GM12872 (cell line): ENCODE measurements at regions not wholly inside any gene's neighbourhood (a gene's known extent, or its start where the extent isn't known, plus 50 kb on each side); places are given as distances from the start of the nearest gene placed in this dataset.

Experiments
- TF ChIP-seq, protein P1 (sequence below): IDR thresholded peaks from 3 replicates; pipeline ENCODE4 v1.5.1; 2011; ENCODE audit warnings: low read depth, mild to moderate bottlenecking, low read length, moderate library complexity; ENCODE audit not compliant: insufficient read depth

DNA sequence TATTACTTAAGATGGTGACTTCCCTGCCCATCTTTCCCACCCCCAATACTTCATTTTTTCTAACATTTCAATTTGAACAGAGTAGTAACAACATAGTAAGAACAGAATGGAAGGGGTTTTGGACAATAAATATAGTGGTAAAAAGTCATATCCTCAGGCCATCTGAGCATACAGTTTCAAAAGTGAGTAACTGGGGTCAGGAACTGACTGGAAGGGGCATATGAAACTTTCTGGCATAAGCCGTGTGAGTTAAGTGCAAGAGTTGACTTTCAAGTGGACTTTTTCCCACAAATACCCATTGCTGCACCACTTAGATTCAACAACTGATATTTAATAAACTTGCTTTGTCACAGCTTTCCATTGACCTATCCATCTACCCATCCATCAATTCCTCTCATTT is 153.5 kb upstream of the IL12A start:
- TF ChIP-seq, protein P1, sequence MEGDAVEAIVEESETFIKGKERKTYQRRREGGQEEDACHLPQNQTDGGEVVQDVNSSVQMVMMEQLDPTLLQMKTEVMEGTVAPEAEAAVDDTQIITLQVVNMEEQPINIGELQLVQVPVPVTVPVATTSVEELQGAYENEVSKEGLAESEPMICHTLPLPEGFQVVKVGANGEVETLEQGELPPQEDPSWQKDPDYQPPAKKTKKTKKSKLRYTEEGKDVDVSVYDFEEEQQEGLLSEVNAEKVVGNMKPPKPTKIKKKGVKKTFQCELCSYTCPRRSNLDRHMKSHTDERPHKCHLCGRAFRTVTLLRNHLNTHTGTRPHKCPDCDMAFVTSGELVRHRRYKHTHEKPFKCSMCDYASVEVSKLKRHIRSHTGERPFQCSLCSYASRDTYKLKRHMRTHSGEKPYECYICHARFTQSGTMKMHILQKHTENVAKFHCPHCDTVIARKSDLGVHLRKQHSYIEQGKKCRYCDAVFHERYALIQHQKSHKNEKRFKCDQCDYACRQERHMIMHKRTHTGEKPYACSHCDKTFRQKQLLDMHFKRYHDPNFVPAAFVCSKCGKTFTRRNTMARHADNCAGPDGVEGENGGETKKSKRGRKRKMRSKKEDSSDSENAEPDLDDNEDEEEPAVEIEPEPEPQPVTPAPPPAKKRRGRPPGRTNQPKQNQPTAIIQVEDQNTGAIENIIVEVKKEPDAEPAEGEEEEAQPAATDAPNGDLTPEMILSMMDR, result no peak

DNA sequence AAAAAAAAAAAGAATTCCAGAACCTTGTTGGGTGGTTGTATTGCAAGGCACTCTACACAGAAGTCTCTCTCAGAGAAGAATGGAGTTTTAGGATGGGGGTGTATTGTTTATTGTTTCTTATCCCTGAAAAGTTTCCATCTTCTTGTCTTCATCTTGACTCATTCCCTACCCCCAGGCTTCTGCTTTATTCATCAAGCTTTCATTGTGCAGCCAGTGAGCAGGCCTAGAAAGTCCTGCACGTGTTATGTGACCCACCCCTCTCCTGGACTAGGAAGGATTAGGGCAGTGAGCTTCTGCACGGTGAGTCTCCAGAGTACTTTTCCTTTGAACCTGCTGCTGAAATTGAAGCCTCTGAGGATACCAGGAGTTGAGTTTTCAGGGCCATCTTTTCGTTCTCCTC is 150.9 kb upstream of the IL12A start:
- TF ChIP-seq, protein P1, result no peak

DNA sequence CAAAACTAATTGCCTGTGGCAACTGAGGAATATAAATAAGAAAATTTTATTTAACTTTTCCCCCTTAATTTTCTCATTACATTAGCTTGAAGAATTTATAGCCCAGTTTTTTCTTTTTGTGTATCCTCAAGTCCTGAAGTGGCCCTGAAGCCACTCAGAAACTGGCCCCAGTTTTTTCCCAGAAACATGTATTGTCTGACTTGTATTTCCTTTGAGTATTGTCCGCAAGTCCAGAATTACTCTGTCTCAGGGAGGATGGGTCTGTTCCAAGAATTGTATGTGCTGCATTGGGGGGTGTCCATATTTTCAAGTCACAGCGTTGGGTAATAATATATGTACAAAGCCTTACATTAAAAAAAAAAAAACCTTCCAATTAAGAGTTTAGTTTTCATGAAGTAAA is 149.7 kb upstream of the IL12A start:
- TF ChIP-seq, protein P1, result no peak

DNA sequence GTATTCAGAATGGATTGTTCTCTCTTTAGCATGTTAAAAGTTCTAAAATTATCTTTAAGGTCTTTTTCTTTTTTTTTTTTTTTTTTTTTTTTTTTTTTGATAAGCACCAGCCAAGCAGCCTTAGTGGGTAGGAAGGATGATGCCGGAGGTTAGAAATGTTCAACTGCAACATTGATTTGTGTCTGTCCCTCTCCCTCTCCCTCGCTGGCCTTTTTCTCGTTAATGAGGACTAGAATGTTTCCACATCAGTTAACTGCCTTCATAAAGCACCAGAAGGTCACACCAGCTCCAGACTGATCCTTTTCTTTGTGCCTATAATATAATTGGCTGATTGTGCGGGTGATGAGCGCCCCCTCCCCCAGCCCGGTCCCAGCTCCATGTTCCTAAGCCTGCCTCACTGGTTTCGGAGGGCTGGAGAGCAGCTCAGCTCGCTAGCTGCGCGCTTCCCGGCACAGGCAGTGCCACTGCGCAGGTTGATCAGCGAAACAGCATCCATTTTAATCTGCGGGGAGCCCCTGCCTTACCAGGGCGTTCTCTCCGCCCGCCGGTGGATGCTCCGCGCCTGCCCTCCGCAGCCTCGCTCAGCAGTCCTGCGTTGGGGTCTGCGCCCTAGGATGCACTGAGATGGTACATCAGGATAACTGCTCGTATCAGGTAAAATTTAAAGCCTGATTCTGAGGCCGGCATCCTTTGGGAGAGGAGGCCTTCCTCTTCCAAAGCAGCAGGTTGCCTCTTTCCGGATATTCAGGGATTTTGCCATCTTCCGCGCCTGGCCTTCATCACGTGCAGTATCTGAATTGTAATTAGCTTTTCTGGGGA is 148.9 kb upstream of the IL12A start, which contains the start of gene SCHIP1:
Gene SCHIP1, plus strand, starts transcription at position 301 of the 819 bp plus-strand sequence.
- TF ChIP-seq, protein P1, result no peak

DNA sequence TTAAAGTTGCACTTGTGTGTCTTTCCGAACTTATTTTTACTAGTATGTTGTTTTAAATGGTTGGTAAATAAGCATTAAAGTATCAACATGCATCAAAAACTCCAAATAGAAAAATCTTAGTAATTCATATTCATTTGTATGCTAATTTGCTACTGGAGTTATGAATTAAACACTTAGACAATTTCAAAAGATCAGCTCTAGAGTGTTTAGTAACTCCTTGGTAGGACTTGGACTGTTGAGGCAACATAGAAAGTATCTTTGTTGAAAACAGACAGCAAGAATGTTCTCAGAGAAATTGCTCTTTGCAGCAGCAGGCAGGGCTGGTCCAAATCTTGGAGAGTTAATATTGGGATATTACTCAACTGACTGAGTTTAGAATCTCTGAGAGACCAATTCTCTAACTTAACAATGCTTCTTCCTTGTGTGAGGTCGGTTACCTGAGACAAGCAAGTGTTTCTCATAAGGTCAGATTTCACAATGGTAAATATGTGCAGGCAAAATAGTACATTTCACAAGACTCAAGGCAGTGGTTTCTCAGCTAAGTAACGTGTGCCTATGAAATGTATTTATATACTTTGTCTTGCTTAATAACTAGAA is 147.8 kb upstream of the IL12A start:
- TF ChIP-seq, protein P1, result no peak

DNA sequence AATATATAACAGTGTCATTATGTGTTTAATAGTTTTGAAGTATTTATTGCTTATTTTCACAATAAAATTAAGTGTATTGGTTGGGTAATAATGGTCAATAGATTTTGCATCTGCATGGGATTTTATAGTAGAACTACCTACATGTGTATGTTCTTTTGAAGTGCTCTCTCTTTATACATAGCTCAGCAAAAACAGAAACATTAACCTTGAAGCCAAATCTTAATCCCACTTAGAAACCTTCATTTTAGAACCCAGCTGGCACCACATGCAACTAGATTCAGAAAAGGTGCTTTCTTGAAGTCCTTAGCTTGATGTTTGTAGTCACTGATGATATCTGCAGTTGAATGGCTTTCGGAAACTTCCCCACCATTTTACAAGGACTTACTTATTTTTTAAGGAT is 146.9 kb upstream of the IL12A start:
- TF ChIP-seq, protein P1, result no peak

DNA sequence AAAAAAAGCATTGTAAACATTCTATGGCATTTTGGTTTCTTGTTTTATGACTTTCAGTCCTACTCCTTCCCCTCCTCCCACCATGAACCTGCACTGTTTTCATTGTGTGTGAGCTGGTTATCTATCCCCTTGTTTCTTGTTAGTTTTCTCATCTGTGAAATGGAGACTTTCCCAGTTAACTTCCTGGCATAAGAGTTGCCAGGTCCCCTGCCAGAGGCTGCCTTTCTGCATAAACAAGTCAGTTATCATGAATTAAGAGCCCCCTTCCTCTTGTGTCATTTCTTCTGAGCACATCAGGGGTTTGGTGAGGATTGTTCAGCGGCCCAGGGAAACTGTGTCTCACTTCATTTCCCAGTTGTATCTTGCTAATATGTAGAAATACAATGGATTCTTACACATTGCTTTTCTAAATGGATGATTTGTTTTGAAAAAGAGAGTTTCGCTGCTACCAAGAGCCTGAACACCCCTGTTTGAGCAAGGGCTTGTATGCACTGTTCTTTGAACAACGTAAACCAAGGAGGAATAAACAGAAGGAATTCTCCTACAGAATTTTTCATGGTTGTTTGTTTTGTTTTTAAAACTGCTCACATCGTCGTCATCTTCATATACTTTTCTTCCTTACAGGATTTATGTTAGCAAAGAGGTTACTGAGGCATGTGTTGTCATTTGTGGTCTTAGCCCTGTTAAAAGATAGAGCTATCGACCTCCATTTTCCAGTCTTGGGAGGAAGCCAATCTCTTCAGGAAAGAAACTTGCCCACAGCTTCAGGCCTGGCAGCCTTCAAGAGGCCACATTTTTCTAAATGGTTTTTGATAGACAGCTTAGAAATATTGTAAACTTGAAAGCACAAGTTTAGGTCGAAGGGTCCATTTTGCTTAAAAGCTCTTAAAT is 144.6 kb upstream of the IL12A start:
- TF ChIP-seq, protein P1, result no peak
